AG09309 (cell line): ENCODE measurements at regions not wholly inside any gene's neighbourhood (a gene's known extent, or its start where the extent isn't known, plus 50 kb on each side); places are given as distances from the start of the nearest gene placed in this dataset.

Experiments
- DNase-seq: peaks from one replicate; pipeline ENCODE4 v3.0.0-alpha.2; 2010; ENCODE audit warnings: low read depth
- H3K4me3 ChIP-seq: 2 replicates; pipeline ENCODE4 v1.5.1; 2011; ENCODE audit warnings: mild to moderate bottlenecking, low read depth, low read length, moderate library complexity; ENCODE audit not compliant: control insufficient read depth
- TF ChIP-seq, protein P1 (sequence below): IDR thresholded peaks from 2 replicates; pipeline ENCODE4 v1.5.1; 2011; ENCODE audit warnings: mild to moderate bottlenecking, low read depth, low read length, inconsistent platforms; ENCODE audit not compliant: insufficient read depth, control insufficient read depth; ENCODE audit errors: missing control alignments

DNA sequence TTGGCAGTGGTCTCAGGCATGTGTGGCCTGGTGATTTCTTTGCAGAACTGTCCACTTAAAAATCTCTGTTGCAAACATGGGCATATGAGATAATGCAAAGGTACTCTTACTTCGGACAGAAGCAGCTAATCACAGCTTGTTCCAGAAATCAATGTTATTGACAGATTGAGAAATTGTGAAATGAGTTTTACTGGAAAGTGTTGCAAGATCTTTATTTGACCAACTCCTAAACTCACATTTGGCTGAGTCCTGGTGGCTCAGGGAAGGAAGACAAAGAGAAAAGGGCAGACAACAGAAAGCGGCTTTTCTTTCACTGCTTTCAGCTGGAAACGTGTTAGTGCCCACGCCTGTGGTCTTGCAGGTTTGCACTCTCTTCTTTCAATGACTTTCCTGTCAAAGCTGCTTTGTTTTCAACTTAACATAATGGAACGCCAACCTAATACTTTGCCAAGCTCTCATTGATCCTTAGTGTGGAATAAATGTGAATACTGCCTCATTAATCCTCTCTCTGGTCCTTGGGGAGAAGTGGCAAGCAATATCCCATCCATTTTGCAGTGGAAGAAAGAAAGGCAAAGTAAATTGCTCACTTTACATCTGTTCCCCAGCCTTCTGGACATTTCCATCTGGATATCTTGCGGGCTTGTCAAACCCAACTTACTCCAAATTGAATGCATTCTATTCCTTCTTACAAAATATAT is 586.4 kb downstream of the LRRC70 start:
- DNase-seq, result no peak
- TF ChIP-seq, protein P1, sequence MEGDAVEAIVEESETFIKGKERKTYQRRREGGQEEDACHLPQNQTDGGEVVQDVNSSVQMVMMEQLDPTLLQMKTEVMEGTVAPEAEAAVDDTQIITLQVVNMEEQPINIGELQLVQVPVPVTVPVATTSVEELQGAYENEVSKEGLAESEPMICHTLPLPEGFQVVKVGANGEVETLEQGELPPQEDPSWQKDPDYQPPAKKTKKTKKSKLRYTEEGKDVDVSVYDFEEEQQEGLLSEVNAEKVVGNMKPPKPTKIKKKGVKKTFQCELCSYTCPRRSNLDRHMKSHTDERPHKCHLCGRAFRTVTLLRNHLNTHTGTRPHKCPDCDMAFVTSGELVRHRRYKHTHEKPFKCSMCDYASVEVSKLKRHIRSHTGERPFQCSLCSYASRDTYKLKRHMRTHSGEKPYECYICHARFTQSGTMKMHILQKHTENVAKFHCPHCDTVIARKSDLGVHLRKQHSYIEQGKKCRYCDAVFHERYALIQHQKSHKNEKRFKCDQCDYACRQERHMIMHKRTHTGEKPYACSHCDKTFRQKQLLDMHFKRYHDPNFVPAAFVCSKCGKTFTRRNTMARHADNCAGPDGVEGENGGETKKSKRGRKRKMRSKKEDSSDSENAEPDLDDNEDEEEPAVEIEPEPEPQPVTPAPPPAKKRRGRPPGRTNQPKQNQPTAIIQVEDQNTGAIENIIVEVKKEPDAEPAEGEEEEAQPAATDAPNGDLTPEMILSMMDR, result no peak
- no peak overlapping the region for H3K4me3 ChIP-seq

DNA sequence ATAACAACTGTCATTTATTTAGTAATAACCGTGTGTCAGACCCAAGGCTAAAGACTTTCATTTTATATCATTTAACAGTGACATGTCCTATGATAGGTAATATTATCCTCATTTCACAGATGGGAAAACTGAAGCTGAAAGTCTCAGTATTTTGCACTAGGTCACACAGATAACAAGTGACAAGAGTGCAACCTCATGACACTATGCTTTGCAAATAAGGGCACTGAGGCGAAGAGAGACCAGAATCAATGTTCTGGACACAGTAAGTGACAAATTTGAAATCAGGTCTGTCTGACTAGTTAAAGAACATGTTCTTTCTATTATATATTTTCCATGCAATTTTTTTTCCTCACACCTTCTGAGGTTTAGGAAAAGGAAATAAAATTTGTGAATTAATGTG is 585.7 kb downstream of the LRRC70 start:
- no peak for DNase-seq
- H3K4me3 ChIP-seq, result no peak overlapping the region
- TF ChIP-seq, protein P1, result no peak

DNA sequence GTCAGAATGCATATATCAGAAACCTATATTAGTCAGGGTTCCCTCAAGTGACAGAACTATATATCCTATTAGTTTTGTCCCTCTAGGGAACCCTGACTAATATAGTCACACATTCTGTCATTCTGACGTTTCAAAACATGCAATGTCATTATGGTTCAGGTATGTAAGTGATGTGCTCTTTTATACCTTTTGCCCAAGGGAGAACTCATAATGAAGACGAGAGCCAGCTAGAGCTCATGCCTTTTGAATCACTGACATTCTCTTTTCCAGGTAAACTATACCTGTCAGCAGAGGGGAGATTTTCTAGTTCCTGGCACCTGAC is 576.7 kb downstream of the LRRC70 start:
- TF ChIP-seq, protein P1, result no peak

DNA sequence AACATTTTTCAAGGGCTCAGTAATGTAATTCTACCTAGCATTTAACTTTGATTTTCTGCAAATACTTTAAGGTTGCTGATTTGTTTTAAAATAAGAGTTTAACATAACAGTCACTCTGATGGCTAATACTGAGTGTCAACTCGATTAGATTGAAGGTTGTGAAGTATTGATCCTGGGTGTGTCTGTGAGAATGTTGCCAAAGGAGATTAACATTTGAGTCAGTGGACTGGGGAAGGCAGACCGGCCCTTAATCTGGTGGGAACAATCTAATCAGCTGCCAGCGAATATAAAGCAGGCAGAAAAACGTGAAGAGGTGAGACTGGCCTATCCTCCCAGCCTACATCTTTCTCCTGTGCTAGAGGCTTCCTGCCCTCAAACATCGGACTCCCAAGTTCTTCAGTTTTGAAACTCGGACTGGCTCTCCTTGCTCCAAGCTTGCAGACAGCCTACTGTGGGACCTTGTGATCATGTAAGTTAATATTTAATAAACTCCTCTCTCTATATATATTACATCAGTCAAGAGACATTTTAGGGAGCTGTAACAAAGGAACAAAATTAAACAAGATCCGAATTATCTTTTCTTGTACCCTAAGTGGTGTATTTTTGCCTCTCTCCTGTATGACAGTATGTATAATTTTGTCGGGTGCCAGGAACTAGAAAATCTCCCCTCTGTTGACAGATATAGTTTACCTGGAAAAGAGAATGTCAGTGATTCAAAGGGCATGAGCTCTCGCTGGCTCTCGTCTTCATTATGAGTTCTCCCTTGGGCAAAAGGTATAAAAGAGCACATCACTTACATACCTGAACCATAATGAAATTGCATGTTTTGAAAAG is 576.1 kb downstream of the LRRC70 start:
- TF ChIP-seq, protein P1, result no peak
- no peak overlapping the region for H3K4me3 ChIP-seq
- no peak for DNase-seq

More for the DNA sequence above, 576.7 kb downstream of the LRRC70 start:
- DNase-seq, result no peak
- no peak overlapping the region for H3K4me3 ChIP-seq

DNA sequence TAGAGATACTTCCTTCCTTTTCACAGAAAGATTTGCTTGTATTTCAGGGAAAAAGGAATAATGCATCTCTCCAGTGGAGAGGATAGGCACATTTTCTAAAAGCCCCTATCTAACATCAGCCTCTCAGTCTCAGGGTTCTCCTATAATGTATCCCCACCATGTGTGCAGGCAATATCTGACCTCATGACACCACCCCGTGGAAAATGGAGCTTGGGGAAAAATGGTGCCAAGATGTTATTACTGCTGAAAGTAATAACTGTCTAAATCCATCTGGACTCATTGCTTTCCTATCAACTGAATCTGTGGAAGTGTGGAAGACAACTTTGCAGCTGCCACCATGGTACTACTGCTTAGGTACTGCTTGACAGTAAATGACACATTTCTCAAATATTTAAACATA is 574.3 kb downstream of the LRRC70 start:
- DNase-seq, result no peak
- TF ChIP-seq, protein P1, result no peak
- H3K4me3 ChIP-seq, result no peak overlapping the region

DNA sequence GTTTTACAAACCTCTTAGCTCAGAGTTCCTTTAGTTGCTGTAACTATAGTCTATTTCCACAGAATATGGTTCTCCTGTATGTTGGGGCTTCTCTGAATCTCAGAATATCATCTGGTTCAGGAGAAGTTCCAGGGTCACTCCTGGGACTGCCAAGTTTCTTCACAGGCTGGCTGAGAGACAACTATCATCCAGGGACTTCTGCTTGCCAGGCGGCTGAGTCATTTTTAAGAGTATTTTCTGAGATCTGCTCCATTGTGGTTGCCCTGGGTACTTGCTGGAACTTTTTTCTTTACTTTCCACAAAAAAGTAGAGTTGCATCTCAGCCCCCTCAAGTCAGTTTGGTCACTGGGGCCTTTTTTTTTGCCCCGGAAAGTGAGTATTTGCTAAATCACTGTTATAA is 566.5 kb downstream of the LRRC70 start:
- TF ChIP-seq, protein P1, result no peak
- no peak for DNase-seq
- no peak overlapping the region for H3K4me3 ChIP-seq
